ENCODE measurements at regions not wholly inside any gene's neighbourhood (a gene's known extent, or its start where the extent isn't known, plus 50 kb on each side); places are given as distances from the start of the nearest gene placed in this dataset.

- TF ChIP-seq POLR2A (IDR thresholded peaks at IDR 0.05; ENCODE audit: low read depth, low read length), result no peak
- TF ChIP-seq TAF1 (IDR thresholded peaks at IDR 0.05; ENCODE audit: low read depth, low read length), result no peak
- TF ChIP-seq POLR2AphosphoS5 (IDR thresholded peaks at IDR 0.05; ENCODE audit: low read depth, low read length), result no peak
- no peak for TF ChIP-seq SPI1 (IDR thresholded peaks at IDR 0.05; ENCODE audit: low read depth, low read length)
- TF ChIP-seq PAX5 (IDR thresholded peaks at IDR 0.05; ENCODE audit: insufficient read depth, low read length, severe bottlenecking), result no peak
These were observed 191.9 kb downstream of the RRAGC start for GRCh38 chr1:38667626-38668025.

All from GM12891 (cell line).